Suprapubic skin (tissue), 4 donors: ENCODE measurements at regions not wholly inside any gene's neighbourhood (a gene's known extent, or its start where the extent isn't known, plus 50 kb on each side); places are given as distances from the start of the nearest gene placed in this dataset.

Source experiments
- CTCF ChIP-seq, 2 donors: fragments of 200-600 bp in 1 of 2; fragments of 450-650 bp in 1 of 2; sonication (generic) in 1 of 2; IDR thresholded peaks; one replicate each; pipeline ENCODE4 v1.5.1; 2016 to 2019; ENCODE audit warnings: antibody characterized with exemption in 2 of 2, mild to moderate bottlenecking in 1 of 2, moderate library complexity in 1 of 2
- EP300 ChIP-seq: sonication (generic); formaldehyde crosslinking; IDR thresholded peaks from one replicate; pipeline ENCODE4 v1.6.1; 2017; ENCODE audit warnings: antibody characterized with exemption
- POLR2A ChIP-seq, 2 donors: fragments of 450-650 bp; IDR thresholded peaks; one replicate each; pipeline ENCODE4 v1.6.1; 2017; ENCODE audit warnings: antibody characterized with exemption in 2 of 2, mild to moderate bottlenecking in 2 of 2, moderate library complexity in 2 of 2
- POLR2AphosphoS5 ChIP-seq, 3 donors: sonication (generic); formaldehyde crosslinking; IDR thresholded peaks; one replicate each; pipeline ENCODE4 v1.6.1; 2017; ENCODE audit warnings: antibody characterized with exemption in 3 of 3

GRCh38 chr7:26049081-26049480 lies 102.9 kb upstream of the NFE2L3 start:
- TF ChIP-seq POLR2AphosphoS5 (IDR thresholded peaks at IDR 0.05) (no peak), CTCF (IDR thresholded peaks at IDR 0.05) (no peak), POLR2A (IDR thresholded peaks at IDR 0.05) (no peak), EP300 (no peak)
